A204.1 (cell line): ENCODE measurements at regions not wholly inside any gene's neighbourhood (a gene's known extent, or its start where the extent isn't known, plus 50 kb on each side); places are given as distances from the start of the nearest gene placed in this dataset.

ENCODE experiments used
- FAIRE-seq: peaks from 2 replicates; lab custom pipeline; 2012; peaks lifted over from hg19 to GRCh38; lab: Jason Lieb, UNC

DNA sequence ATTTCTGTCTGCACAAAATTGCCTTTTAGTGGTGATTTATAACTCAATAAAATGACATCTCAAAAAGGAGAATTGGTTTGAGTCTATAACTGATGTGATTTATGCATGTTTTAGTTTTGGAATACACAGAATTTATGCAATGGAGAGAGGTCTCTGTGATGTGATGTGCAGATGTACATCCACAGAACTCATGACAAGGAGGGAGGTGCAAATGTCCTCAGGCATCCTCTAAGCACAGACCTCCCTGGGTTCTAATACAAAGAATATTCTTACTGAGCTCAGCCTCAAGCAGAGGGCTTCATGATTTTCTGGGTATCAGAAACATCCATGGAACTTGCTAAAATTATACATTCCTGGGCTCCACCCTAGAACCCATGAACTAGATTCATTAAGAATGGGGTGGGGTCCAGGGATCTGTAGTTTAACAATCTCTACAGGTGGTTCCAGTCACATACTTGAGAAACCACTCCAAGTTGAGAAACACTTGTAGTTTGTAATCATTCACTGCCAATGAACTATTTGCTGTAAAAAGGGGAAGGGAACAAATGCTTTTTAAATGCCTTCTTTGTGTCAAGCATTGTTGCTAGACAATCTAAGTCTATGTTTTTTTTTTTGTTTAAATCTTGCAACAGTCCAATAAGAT is 60.2 kb upstream of the NEDD9 start:
- no peak for FAIRE-seq

DNA sequence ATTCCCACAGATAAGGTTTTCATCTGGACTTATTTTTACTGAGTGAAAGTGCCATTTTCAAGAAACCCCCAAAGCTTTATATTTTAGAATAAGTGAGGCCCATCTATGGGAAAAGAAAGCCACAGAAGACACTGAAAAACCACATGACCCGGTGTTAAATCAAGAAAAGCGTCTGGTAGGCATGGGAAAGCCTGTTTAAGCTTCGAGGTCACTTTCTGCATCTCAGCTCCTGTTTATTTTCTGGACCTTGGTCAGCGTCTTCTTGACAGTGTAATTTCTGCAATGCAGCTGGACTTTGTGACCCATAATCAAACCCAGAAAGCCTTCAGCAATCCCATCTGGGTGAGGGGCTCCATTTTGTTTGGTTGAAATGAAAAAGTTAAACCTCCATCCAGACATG is 59.6 kb upstream of the NEDD9 start:
- no peak for FAIRE-seq

DNA sequence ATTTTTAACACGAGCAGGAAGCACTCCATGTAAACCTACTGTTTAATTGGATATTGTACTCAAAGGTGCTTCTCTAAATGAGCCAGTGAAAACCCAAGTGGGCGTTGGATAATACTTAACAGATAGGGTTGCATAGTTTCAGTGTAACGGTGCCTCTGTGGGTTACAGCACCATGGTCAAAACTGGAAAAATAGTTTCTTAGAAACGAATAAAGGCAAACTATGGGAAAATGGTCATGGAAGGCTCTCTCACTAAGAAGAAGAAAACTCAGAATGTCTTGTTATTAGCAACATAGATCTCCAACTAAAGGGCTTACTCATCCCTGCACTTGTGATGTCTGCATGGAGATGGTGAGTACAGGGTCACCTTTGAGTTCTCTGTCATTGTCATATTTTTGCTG is 59.1 kb upstream of the NEDD9 start:
- no peak for FAIRE-seq

DNA sequence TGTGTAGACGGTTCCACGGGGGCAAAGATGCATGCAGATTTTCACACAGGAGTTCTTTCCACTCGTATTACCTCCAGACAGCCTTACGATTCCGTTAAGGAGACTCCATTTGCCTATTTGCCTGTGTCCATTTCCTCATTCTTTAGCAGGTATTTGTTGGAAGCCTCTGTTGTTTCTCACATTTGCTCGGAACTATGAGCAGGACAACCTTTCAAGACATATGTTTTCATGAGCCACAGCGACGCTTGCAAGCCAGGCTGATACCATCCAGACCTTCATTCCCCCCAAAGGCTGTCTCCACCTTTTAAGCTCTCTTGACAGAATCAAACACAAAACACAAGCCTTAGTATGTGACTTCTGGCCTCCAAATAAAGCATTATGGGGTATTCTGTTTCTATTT is 57.6 kb upstream of the NEDD9 start:
- FAIRE-seq: no peak

DNA sequence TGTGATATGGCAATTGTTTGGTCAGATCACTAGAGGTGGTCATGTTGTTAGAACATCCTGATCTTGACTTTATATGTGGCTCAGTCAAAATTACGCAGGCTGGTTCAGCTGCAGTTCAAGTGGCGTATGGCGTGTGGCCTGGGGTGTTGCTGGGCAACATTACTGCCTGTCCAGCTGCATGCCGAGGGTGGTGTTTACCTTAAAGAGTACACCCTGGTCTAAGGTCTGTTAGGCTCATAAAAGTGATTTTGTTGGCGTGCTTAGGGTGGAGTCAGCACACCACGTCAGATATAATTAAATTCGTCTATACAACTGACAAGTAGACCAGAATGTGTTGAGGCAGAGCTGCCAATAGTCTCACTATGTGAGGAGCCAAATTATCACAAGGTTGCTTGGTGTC is 55.6 kb upstream of the NEDD9 start:
- no peak for FAIRE-seq

DNA sequence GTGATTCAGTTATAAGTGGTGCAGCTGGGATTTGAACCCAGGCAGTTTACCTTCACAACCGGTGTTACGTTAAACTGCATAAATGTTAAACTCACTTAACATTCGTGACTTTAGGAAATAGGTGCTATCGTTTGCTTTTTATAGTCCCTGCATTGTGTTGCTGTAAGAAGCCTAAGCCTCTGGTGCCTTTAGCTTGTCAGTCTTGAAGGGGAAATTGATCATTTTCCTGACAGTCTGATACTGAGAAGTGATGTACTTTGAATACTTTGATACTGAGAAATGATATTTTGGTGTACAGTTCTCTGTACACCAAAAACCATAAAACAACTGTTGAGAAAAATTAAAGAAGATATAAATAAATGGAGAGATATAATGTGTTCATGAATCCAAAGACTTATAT is 52.5 kb upstream of the NEDD9 start:
- no peak for FAIRE-seq

DNA sequence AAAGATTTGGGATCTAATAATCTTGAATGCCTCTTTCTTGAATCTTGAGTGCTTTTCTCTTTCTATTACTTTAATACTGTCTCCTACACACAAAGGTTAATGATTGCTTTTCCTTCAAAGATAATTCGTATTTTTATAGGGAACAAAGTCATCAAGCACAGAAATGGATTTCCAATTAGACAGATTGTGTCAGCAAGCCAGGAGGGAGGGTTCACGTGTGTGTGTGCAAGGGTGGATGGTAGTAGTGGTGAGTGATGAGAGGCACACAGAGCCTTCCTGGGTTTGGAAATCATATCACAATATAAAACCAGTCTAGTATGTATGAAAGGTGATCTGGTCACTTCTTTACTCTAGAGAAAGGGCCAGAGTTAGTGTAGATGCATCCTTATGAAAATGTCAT is 51.2 kb upstream of the NEDD9 start:
- FAIRE-seq: no peak

DNA sequence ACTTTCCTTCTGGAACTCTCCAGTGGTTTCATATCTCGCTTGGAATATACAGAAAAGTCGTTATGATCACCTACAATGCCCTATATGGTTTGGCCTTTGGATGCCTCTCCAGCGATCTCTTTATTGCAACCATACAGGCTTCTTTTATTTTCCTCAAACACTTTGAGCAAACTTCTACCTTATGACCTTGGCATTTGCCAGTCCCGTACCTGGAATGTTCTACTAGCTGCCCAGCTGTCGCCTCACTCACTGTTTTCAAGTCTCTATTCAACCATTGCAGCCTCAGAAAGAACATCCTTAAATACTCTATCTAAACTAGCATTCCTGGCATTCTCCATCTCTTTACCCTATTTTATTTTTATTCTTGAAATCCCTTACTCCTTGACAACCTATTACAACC is 50.4 kb upstream of the NEDD9 start:
- no peak for FAIRE-seq
